ENCODE measurements at regions not wholly inside any gene's neighbourhood (a gene's known extent, or its start where the extent isn't known, plus 50 kb on each side); places are given as distances from the start of the nearest gene placed in this dataset.

- ATAC-seq (no peak), DNase-seq (no peak)
- intact Hi-C loops (cut with DNase I, micrococcal nuclease) = no loop called here
- Histone ChIP-seq H3K4me1 (ENCODE audit: low read depth) (no peaks in the 10 kb centered on the region), H3K9me3 (no peaks in the 10 kb centered on the region), H3K4me3 (no peak overlapping the region), H3K36me3 (ENCODE audit: low read depth) (no peaks in the 10 kb centered on the region)
- no peak for TF ChIP-seq CTCF (IDR thresholded peaks at IDR 0.05)
Observed at GRCh38 chr6:134434019-134434942, 116.4 kb upstream of the SGK1 start.

- Histone ChIP-seq H3K9me3 (no peaks in the 10 kb centered on the region), H3K36me3 (ENCODE audit: low read depth) (no peaks in the 10 kb centered on the region), H3K4me1 (ENCODE audit: low read depth) (no peaks in the 10 kb centered on the region), H3K4me3 (no peak overlapping the region)
- no peak for ATAC-seq
- DNase-seq = no peak
- intact Hi-C loops (cut with DNase I, micrococcal nuclease) = no loop called here
- no peak for TF ChIP-seq CTCF (IDR thresholded peaks at IDR 0.05)
Observed at GRCh38 chr6:134432036-134432435, 114.1 kb upstream of the SGK1 start.

GRCh38 chr6:134431421-134431859 is 113.5 kb upstream of the SGK1 start:
- Histone ChIP-seq H3K36me3 (ENCODE audit: low read depth) (no peaks in the 10 kb centered on the region), H3K4me1 (ENCODE audit: low read depth) (no peaks in the 10 kb centered on the region), H3K9me3 (no peaks in the 10 kb centered on the region), H3K4me3 (no peak overlapping the region)
- intact Hi-C loops (cut with DNase I, micrococcal nuclease) = no loop called here
- TF ChIP-seq CTCF (IDR thresholded peaks at IDR 0.05) = no peak
- no peak for DNase-seq
- ATAC-seq = no peak

- Histone ChIP-seq H3K4me1 (ENCODE audit: low read depth) (no peaks in the 10 kb centered on the region), H3K4me3 (no peak overlapping the region), H3K36me3 (ENCODE audit: low read depth) (no peaks in the 10 kb centered on the region), H3K9me3 (no peaks in the 10 kb centered on the region)
- DNase-seq (no peak), ATAC-seq (no peak)
- intact Hi-C loops (cut with DNase I, micrococcal nuclease) = no loop called here
- TF ChIP-seq CTCF (IDR thresholded peaks at IDR 0.05) = no peak
Observed at GRCh38 chr6:134429861-134430380, 112.0 kb upstream of the SGK1 start.

- H3K36me3 ChIP-seq (ENCODE audit: low read depth) = no peaks in the 10 kb centered on the region
- DNase-seq (no peak), ATAC-seq (no peak)
- no peak for TF ChIP-seq CTCF (IDR thresholded peaks at IDR 0.05)
- H3K9me3 ChIP-seq = no peaks in the 10 kb centered on the region
- H3K4me3 ChIP-seq = no peak overlapping the region
- intact Hi-C loops (cut with DNase I, micrococcal nuclease) = no loop called here
- no peaks in the 10 kb centered on the region for H3K4me1 ChIP-seq (ENCODE audit: low read depth)
Observed at GRCh38 chr6:134427721-134428120, 109.8 kb upstream of the SGK1 start.

Data from mucosa of descending colon (tissue), 3 donors.